ENCODE measurements at regions not wholly inside any gene's neighbourhood (a gene's known extent, or its start where the extent isn't known, plus 50 kb on each side); places are given as distances from the start of the nearest gene placed in this dataset.

DNA sequence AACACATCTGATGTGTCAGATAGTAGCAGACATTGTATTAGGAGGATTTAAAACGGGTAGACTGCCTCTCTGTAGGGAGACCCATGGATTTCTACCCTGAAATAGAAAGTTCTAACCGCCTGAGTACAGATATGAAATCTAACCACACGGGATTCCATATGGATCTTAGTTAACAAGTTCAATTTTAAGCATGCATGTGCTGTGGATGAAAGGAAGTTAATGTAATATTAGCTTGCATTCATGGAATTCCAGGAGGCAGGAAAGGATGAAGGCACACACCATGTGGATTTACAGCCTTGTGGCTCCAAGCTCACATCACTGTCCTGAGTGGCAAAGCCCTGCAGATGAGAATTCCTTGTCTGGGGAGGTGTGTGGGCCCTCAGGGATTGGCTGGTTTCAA lies 120.6 kb upstream of the IRS2 start:
- Histone ChIP-seq H4K20me1 (ENCODE audit: low read depth) (no peaks in the 10 kb centered on the region), H3K4me1 (no peaks in the 10 kb centered on the region), H3K79me2 (ENCODE audit: low read depth) (no peaks in the 10 kb centered on the region), H3K27me3 (no peaks in the 10 kb centered on the region), H3K27ac (no peak overlapping the region), H2AFZ (replicated peaks) (no peak overlapping the region), H3K4me2 (no peak overlapping the region), H3K9me3 (ENCODE audit: low read depth) (no peaks in the 10 kb centered on the region), H3K36me3 (no peaks in the 10 kb centered on the region), H3F3A (ENCODE audit: low read depth) (no peaks in the 10 kb centered on the region), H3K4me3 (no peak overlapping the region), H3K9ac (no peak overlapping the region)
- no peak for DNase-seq (ENCODE audit: low spot score)
- peaks cover 2% of the 10 kb centered on the region for H3K27me3 Mint-ChIP-seq (ENCODE audit: insufficient read depth, low read depth)
- H3K4me1 Mint-ChIP-seq, result no peaks in the 10 kb centered on the region
- H3K9me3 Mint-ChIP-seq, result peaks cover 6% of the 10 kb centered on the region
- no peaks in the 10 kb centered on the region for H3K36me3 Mint-ChIP-seq
- TF ChIP-seq CTCF (IDR thresholded peaks at IDR 0.05) (no peak), EZH2 (IDR thresholded peaks at IDR 0.05) (no peak), EZH2phosphoT487 (IDR thresholded peaks at IDR 0.05) (no peak)
- H3K4me3 Mint-ChIP-seq, result no peak overlapping the region
- no peak overlapping the region for H3K27ac Mint-ChIP-seq

DNA sequence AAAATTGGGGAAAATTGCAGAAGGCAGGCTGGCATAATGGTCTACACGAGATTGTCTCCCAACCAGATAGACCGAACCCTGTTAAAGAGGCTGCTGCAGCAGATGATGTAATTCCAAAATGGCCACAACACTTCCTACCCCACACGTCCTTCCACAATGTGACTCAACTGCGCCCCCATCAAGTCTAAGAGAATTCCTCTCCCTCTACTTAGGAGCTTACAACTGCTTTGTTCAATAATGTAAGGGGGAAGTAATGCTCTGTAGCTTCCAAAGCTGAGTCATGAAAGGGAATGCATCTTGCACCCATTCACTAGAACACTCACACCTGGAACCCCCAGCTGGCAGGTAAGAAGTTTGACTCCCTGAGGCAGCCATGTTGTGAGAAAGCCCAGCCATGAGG lies 117.8 kb upstream of the IRS2 start:
- Histone ChIP-seq H3K9me3 (ENCODE audit: low read depth) (no peaks in the 10 kb centered on the region), H3K27ac (no peak overlapping the region), H3K4me1 (no peaks in the 10 kb centered on the region), H3F3A (ENCODE audit: low read depth) (no peaks in the 10 kb centered on the region), H3K4me2 (no peak overlapping the region), H3K9ac (no peak overlapping the region), H3K27me3 (peaks cover 5% of the 10 kb centered on the region), H2AFZ (replicated peaks) (no peak overlapping the region), H3K36me3 (no peaks in the 10 kb centered on the region), H3K79me2 (ENCODE audit: low read depth) (no peaks in the 10 kb centered on the region), H3K4me3 (no peak overlapping the region), H4K20me1 (ENCODE audit: low read depth) (no peaks in the 10 kb centered on the region)
- Mint-ChIP-seq H3K27me3 (ENCODE audit: insufficient read depth, low read depth) (peaks cover 2% of the 10 kb centered on the region), H3K4me1 (peaks cover 9% of the 10 kb centered on the region), H3K9me3 (peaks cover 6% of the 10 kb centered on the region), H3K27ac (no peak overlapping the region), H3K36me3 (no peaks in the 10 kb centered on the region), H3K4me3 (no peak overlapping the region)
- DNase-seq (ENCODE audit: low spot score), result peak; percentile 13
- TF ChIP-seq EZH2 (IDR thresholded peaks at IDR 0.05) (no peak), EZH2phosphoT487 (IDR thresholded peaks at IDR 0.05) (no peak), CTCF (IDR thresholded peaks at IDR 0.05) (peak; percentile 11)

GRCh38 chr13:109900741-109901140 lies 114.4 kb upstream of the IRS2 start:
- Mint-ChIP-seq H3K4me3 (no peak overlapping the region), H3K27me3 (ENCODE audit: insufficient read depth, low read depth) (peaks cover 5% of the 10 kb centered on the region), H3K4me1 (peaks cover 9% of the 10 kb centered on the region), H3K27ac (no peak overlapping the region), H3K9me3 (peaks cover 4% of the 10 kb centered on the region), H3K36me3 (no peaks in the 10 kb centered on the region)
- no peak for DNase-seq (ENCODE audit: low spot score)
- Histone ChIP-seq H3K4me1 (no peaks in the 10 kb centered on the region), H2AFZ (replicated peaks) (peak overlapping the region; percentile 69), H3K36me3 (no peaks in the 10 kb centered on the region), H3K27ac (no peak overlapping the region), H3F3A (ENCODE audit: low read depth) (no peaks in the 10 kb centered on the region), H3K9ac (no peak overlapping the region), H3K4me2 (peak overlapping the region; percentile 64), H3K79me2 (ENCODE audit: low read depth) (no peaks in the 10 kb centered on the region), H3K4me3 (peak overlapping the region; percentile 16), H4K20me1 (ENCODE audit: low read depth) (no peaks in the 10 kb centered on the region), H3K27me3 (peaks cover 5% of the 10 kb centered on the region), H3K9me3 (ENCODE audit: low read depth) (no peaks in the 10 kb centered on the region)
- no peak for TF ChIP-seq EZH2 (IDR thresholded peaks at IDR 0.05)
- TF ChIP-seq CTCF (IDR thresholded peaks at IDR 0.05), result no peak
- TF ChIP-seq EZH2phosphoT487 (IDR thresholded peaks at IDR 0.05), result no peak

Data from neural progenitor cell (in vitro differentiated cells).